SJSA1 (cell line): ENCODE measurements at regions not wholly inside any gene's neighbourhood (a gene's known extent, or its start where the extent isn't known, plus 50 kb on each side); places are given as distances from the start of the nearest gene placed in this dataset.

Experiments
- DNase-seq, 2 experiments: peaks; one replicate each; pipeline ENCODE4 v3.0.0-alpha.2; 2015 to 2020; ENCODE audit warnings: low spot score in 2 of 2, low read depth in 1 of 2
- H3K27ac ChIP-seq: fragments of 250-450 bp; sonication (Bioruptor Pico); 2 replicates; pipeline ENCODE4 v1.5.1; 2020; ENCODE audit warnings: mild to moderate bottlenecking, moderate library complexity
- H3K27me3 ChIP-seq: fragments of 250-450 bp; sonication (Bioruptor Pico); replicated peaks from 2 replicates; pipeline ENCODE4 v1.5.1; 2020; ENCODE audit warnings: mild to moderate bottlenecking, moderate library complexity
- H3K36me3 ChIP-seq: fragments of 250-450 bp; sonication (Bioruptor Pico); 2 replicates; pipeline ENCODE4 v1.5.1; 2020; ENCODE audit warnings: mild to moderate bottlenecking
- H3K4me1 ChIP-seq: fragments of 250-450 bp; sonication (Bioruptor Pico); replicated peaks from 2 replicates; pipeline ENCODE4 v1.6.1; 2021; ENCODE audit warnings: mild to moderate bottlenecking
- H3K4me3 ChIP-seq: fragments of 250-450 bp; sonication (Bioruptor Pico); 2 replicates; pipeline ENCODE4 v1.5.1; 2020; ENCODE audit warnings: mild to moderate bottlenecking
- H3K9me3 ChIP-seq: fragments of 250-450 bp; sonication (Bioruptor Pico); replicated peaks from 2 replicates; pipeline ENCODE4 v1.5.1; 2020; ENCODE audit warnings: mild to moderate bottlenecking

GRCh38 chr13:65909501-65909900 is 1320.6 kb downstream of the PCDH9 start:
- no peaks in the 10 kb centered on the region for H3K36me3 ChIP-seq
- no peak overlapping the region for H3K27ac ChIP-seq
- H3K27me3 ChIP-seq: no peaks in the 10 kb centered on the region
- no peaks in the 10 kb centered on the region for H3K9me3 ChIP-seq
- no peak for DNase-seq
- no peak overlapping the region for H3K4me3 ChIP-seq
- peaks cover 14% of the 10 kb centered on the region for H3K4me1 ChIP-seq

- H3K27ac ChIP-seq: no peak overlapping the region
- DNase-seq: no peak
- H3K4me3 ChIP-seq: no peak overlapping the region
- H3K4me1 ChIP-seq: peaks cover 2% of the 10 kb centered on the region
- H3K9me3 ChIP-seq: no peaks in the 10 kb centered on the region
- no peaks in the 10 kb centered on the region for H3K36me3 ChIP-seq
- no peaks in the 10 kb centered on the region for H3K27me3 ChIP-seq
These were observed 1322.2 kb downstream of the PCDH9 start for GRCh38 chr13:65907666-65908525.

- H3K27ac ChIP-seq: no peak overlapping the region
- H3K4me3 ChIP-seq: no peak overlapping the region
- no peaks in the 10 kb centered on the region for H3K4me1 ChIP-seq
These were observed 1328.4 kb downstream of the PCDH9 start for GRCh38 chr13:65901723-65902122.

GRCh38 chr13:65894049-65894448 is 1336.1 kb downstream of the PCDH9 start:
- H3K27ac ChIP-seq: no peak overlapping the region
- no peak for DNase-seq
- H3K9me3 ChIP-seq: no peaks in the 10 kb centered on the region
- H3K36me3 ChIP-seq: no peaks in the 10 kb centered on the region
- H3K27me3 ChIP-seq: no peaks in the 10 kb centered on the region
- H3K4me3 ChIP-seq: no peak overlapping the region
- no peaks in the 10 kb centered on the region for H3K4me1 ChIP-seq

More at GRCh38 chr13:65901723-65902122, 1328.4 kb downstream of the PCDH9 start:
- DNase-seq: no peak
- Histone ChIP-seq H3K36me3 (no peaks in the 10 kb centered on the region), H3K9me3 (no peaks in the 10 kb centered on the region), H3K27me3 (no peaks in the 10 kb centered on the region)

GRCh38 chr13:65892859-65893258 is 1337.3 kb downstream of the PCDH9 start:
- Histone ChIP-seq H3K27ac (no peak overlapping the region), H3K27me3 (no peaks in the 10 kb centered on the region), H3K36me3 (no peaks in the 10 kb centered on the region), H3K9me3 (no peaks in the 10 kb centered on the region), H3K4me1 (no peaks in the 10 kb centered on the region), H3K4me3 (no peak overlapping the region)
- DNase-seq: no peak

GRCh38 chr13:65889368-65889767 is 1340.8 kb downstream of the PCDH9 start:
- no peaks in the 10 kb centered on the region for H3K27me3 ChIP-seq
- DNase-seq: no peak
- H3K27ac ChIP-seq: no peak overlapping the region
- H3K9me3 ChIP-seq: no peaks in the 10 kb centered on the region
- no peaks in the 10 kb centered on the region for H3K4me1 ChIP-seq
- H3K4me3 ChIP-seq: no peak overlapping the region
- H3K36me3 ChIP-seq: no peaks in the 10 kb centered on the region

- H3K4me1 ChIP-seq: no peaks in the 10 kb centered on the region
- no peaks in the 10 kb centered on the region for H3K27me3 ChIP-seq
- no peak overlapping the region for H3K27ac ChIP-seq
- H3K9me3 ChIP-seq: no peaks in the 10 kb centered on the region
- H3K4me3 ChIP-seq: no peak overlapping the region
- H3K36me3 ChIP-seq: no peaks in the 10 kb centered on the region
- no peak for DNase-seq
These were observed 1347.3 kb downstream of the PCDH9 start for GRCh38 chr13:65882810-65883209.

GRCh38 chr13:65881561-65882155 is 1348.5 kb downstream of the PCDH9 start:
- no peaks in the 10 kb centered on the region for H3K36me3 ChIP-seq
- DNase-seq: no peak
- H3K9me3 ChIP-seq: no peaks in the 10 kb centered on the region
- H3K4me1 ChIP-seq: no peaks in the 10 kb centered on the region
- no peak overlapping the region for H3K4me3 ChIP-seq
- no peak overlapping the region for H3K27ac ChIP-seq
- no peaks in the 10 kb centered on the region for H3K27me3 ChIP-seq

- Histone ChIP-seq H3K4me1 (no peaks in the 10 kb centered on the region), H3K4me3 (no peak overlapping the region), H3K27me3 (no peaks in the 10 kb centered on the region), H3K9me3 (no peaks in the 10 kb centered on the region), H3K36me3 (no peaks in the 10 kb centered on the region), H3K27ac (no peak overlapping the region)
- no peak for DNase-seq
These were observed 1355.1 kb downstream of the PCDH9 start for GRCh38 chr13:65875031-65875430.

GRCh38 chr13:65872448-65872847 is 1357.7 kb downstream of the PCDH9 start:
- Histone ChIP-seq H3K27ac (no peak overlapping the region), H3K4me1 (no peaks in the 10 kb centered on the region), H3K36me3 (no peaks in the 10 kb centered on the region), H3K27me3 (no peaks in the 10 kb centered on the region), H3K4me3 (no peak overlapping the region), H3K9me3 (no peaks in the 10 kb centered on the region)
- DNase-seq: no peak

- no peaks in the 10 kb centered on the region for H3K9me3 ChIP-seq
- DNase-seq: no peak
- H3K4me3 ChIP-seq: no peak overlapping the region
- H3K4me1 ChIP-seq: no peaks in the 10 kb centered on the region
- no peak overlapping the region for H3K27ac ChIP-seq
- H3K36me3 ChIP-seq: no peaks in the 10 kb centered on the region
- H3K27me3 ChIP-seq: no peaks in the 10 kb centered on the region
These were observed 1361.3 kb downstream of the PCDH9 start for GRCh38 chr13:65868884-65869283.

GRCh38 chr13:65868099-65868498 is 1362.0 kb downstream of the PCDH9 start:
- no peak overlapping the region for H3K4me3 ChIP-seq
- no peak for DNase-seq
- no peaks in the 10 kb centered on the region for H3K9me3 ChIP-seq
- no peak overlapping the region for H3K27ac ChIP-seq
- no peaks in the 10 kb centered on the region for H3K27me3 ChIP-seq
- no peaks in the 10 kb centered on the region for H3K36me3 ChIP-seq
- H3K4me1 ChIP-seq: no peaks in the 10 kb centered on the region

GRCh38 chr13:65866138-65866537 is 1364.0 kb downstream of the PCDH9 start:
- no peak overlapping the region for H3K4me3 ChIP-seq
- H3K4me1 ChIP-seq: no peaks in the 10 kb centered on the region
- no peak overlapping the region for H3K27ac ChIP-seq
- no peak for DNase-seq
- H3K9me3 ChIP-seq: no peaks in the 10 kb centered on the region
- no peaks in the 10 kb centered on the region for H3K36me3 ChIP-seq
- H3K27me3 ChIP-seq: no peaks in the 10 kb centered on the region

GRCh38 chr13:65865206-65865605 is 1364.9 kb downstream of the PCDH9 start:
- H3K4me3 ChIP-seq: no peak overlapping the region
- no peak overlapping the region for H3K27ac ChIP-seq
- H3K36me3 ChIP-seq: no peaks in the 10 kb centered on the region
- DNase-seq: no peak
- no peaks in the 10 kb centered on the region for H3K4me1 ChIP-seq
- H3K9me3 ChIP-seq: no peaks in the 10 kb centered on the region
- no peaks in the 10 kb centered on the region for H3K27me3 ChIP-seq
